Spleen (tissue), 7 donors: ENCODE measurements at regions not wholly inside any gene's neighbourhood (a gene's known extent, or its start where the extent isn't known, plus 50 kb on each side); places are given as distances from the start of the nearest gene placed in this dataset.

Experiments
- CTCF ChIP-seq, 11 experiments: fragments of 200-600 bp in 7 of 11; fragments of 450-650 bp in 4 of 11; sonication (generic) in 4 of 11; IDR thresholded peaks in 8 of 11; conservative IDR thresholded peaks in 3 of 11; 1 replicate in 7 of 11; 2 replicates in 4 of 11; pipeline versions ENCODE4 v1.4.0 to v1.8.0; 2016 to 2021; ENCODE audit warnings: antibody characterized with exemption in 11 of 11, inconsistent platforms in 4 of 11, mild to moderate bottlenecking in 1 of 11
- POLR2A ChIP-seq, 3 donors: fragments of 450-650 bp; IDR thresholded peaks; one replicate each; pipeline ENCODE4 v1.5.1; 2017; ENCODE audit warnings: antibody characterized with exemption in 3 of 3, mild to moderate bottlenecking in 1 of 3
- POLR2AphosphoS5 ChIP-seq, 3 donors: sonication (generic); formaldehyde crosslinking; IDR thresholded peaks; one replicate each; pipeline ENCODE4 v1.5.1; 2017; ENCODE audit warnings: antibody characterized with exemption in 3 of 3
- donor health status: DM: no; HTN: no; CAD: no; lungs with moderate emphysema.
- donor health status: DM: no; HTN: no; CAD: no.
- donor health status: DM: no; HTN: no; CAD: no.

- TF ChIP-seq POLR2A (IDR thresholded peaks at IDR 0.05): no peak
- TF ChIP-seq CTCF (IDR thresholded peaks at IDR 0.05 in 8 of 11, conservative IDR thresholded peaks at IDR 0.05 in 3 of 11): no peak
- TF ChIP-seq POLR2AphosphoS5 (IDR thresholded peaks at IDR 0.05): no peak
These were observed 64.2 kb upstream of the BHLHE23 start for GRCh38 chr20:63070771-63071540.
